ENCODE measurements at regions not wholly inside any gene's neighbourhood (a gene's known extent, or its start where the extent isn't known, plus 50 kb on each side); places are given as distances from the start of the nearest gene placed in this dataset.
"Not testable (repeated sequence)": the region's sequence is repeated elsewhere in the genome, so short reads cannot be mapped to it uniquely, and the experiment has no call there.

DNA sequence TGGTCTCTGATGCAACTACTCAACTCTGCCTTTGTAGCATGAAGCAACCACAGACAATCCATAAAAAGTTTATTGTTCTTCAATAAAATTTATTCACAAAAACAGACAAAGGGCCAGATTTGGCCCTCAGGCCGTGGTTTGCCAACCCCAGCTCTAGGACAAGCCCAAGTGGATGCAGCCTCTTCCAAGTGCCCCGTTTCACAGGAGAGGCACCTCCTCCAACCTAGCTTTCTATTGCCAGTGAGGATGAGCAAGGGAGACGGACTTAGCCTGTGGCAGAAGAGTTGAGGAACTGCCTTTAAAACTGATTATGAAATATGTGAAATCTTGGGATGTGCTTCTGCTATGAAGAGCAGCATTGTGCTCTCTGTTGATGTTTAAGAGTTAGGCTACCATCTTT is 105.4 kb downstream of the PSMG1 start:
- H3K4me3 ChIP-seq (replicated peaks; ENCODE audit: low read depth, low read length) = no peak overlapping the region
- DNase-seq (ENCODE audit: low read depth) = no peak
- no peak for TF ChIP-seq CTCF (IDR thresholded peaks at IDR 0.05; ENCODE audit: low read length, missing control alignments)

DNA sequence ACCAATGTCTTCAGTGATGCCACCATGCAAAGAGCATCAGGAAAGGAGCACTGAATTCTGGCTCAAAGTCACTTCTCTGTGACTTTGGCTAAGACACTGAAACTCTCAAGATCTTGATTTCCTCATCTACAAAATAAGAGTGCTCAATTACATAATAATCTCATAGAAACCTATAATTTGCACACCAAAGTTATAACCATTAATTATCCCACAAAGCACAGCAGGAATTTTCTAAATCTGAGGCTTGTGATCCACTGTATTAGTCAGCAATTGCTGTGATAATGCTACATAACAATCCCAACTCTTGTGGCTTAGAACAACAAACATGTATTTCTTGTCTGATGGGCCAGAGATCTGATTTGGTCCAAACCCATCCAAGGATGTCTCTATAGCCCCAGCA is 108.7 kb downstream of the PSMG1 start:
- DNase-seq (ENCODE audit: low read depth) = no peak
- no peak for TF ChIP-seq CTCF (IDR thresholded peaks at IDR 0.05; ENCODE audit: low read length, missing control alignments)
- no peak overlapping the region for H3K4me3 ChIP-seq (replicated peaks; ENCODE audit: low read depth, low read length)

- no peak for DNase-seq (ENCODE audit: low read depth)
Observed at GRCh38 chr21:39073717-39074116, 109.5 kb downstream of the PSMG1 start.

DNA sequence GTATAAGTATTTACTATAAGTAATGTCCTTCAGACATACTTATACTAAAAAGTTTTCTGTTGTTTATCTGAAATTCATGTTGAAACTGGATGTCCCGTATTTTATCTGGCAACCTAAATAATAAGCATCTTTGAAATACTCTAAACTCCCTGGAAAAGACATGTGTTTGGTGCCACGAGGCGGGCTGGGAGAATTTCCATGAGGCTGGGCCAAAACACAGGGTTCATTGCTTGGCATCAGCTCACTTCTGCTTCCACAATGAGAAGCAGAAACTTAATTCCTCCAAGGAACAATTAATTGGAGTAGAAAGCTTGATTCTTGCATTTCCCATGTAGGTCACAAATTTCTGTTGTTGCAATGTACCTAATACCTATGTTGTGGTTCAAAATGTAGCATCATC is 110.2 kb downstream of the PSMG1 start:
- TF ChIP-seq CTCF (IDR thresholded peaks at IDR 0.05; ENCODE audit: low read length, missing control alignments) = no peak
- no peak for DNase-seq (ENCODE audit: low read depth)
- H3K4me3 ChIP-seq (replicated peaks; ENCODE audit: low read depth, low read length) = no peak overlapping the region

More at GRCh38 chr21:39073717-39074116, 109.5 kb downstream of the PSMG1 start:
- no peak overlapping the region for H3K4me3 ChIP-seq (replicated peaks; ENCODE audit: low read depth, low read length)
- TF ChIP-seq CTCF (IDR thresholded peaks at IDR 0.05; ENCODE audit: low read length, missing control alignments) = no peak

- TF ChIP-seq CTCF (IDR thresholded peaks at IDR 0.05; ENCODE audit: low read length, missing control alignments) = no peak
- no peak overlapping the region for H3K4me3 ChIP-seq (replicated peaks; ENCODE audit: low read depth, low read length)
- DNase-seq (ENCODE audit: low read depth) = no peak
Observed at GRCh38 chr21:39072468-39072867, 110.8 kb downstream of the PSMG1 start.

GRCh38 chr21:39071623-39072214 is 111.5 kb downstream of the PSMG1 start:
- H3K4me3 ChIP-seq (replicated peaks; ENCODE audit: low read depth, low read length) = no peak overlapping the region
- TF ChIP-seq CTCF (IDR thresholded peaks at IDR 0.05; ENCODE audit: low read length, missing control alignments) = no peak
- peak; percentile 81 for DNase-seq (ENCODE audit: low read depth)

DNA sequence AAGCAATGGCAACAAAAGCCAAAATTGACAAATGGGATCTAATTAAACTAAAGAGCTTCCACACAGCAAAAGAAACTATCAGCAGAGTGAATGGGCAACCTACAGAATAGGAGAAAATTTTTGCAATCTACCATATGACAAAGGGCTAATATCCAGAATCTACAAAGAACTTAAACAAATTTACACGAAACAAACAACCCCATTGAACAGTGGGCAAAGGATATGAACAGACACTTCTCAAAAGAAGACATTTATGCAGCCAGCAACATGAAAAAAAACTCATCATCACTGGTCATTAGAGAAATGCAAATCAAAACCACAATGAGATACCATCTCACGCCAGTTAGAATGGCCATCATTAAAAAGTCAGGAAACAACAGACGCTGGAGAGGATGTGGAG is 113.4 kb downstream of the PSMG1 start:
- not testable (repeated sequence) for H3K4me3 ChIP-seq (replicated peaks; ENCODE audit: low read depth, low read length); DNase-seq (ENCODE audit: low read depth)

Data from fibroblast of pulmonary artery (primary cell).